HG03558 (cell line): ENCODE measurements at regions not wholly inside any gene's neighbourhood (a gene's known extent, or its start where the extent isn't known, plus 50 kb on each side); places are given as distances from the start of the nearest gene placed in this dataset.
"Not testable (repeated sequence)": the region's sequence is repeated elsewhere in the genome, so short reads cannot be mapped to it uniquely, and the experiment has no call there.

Source experiments
- ATAC-seq: cut with Tn5 transposase; IDR thresholded peaks from one replicate; pipeline ENCODE4 v1.9.1; 2021; ENCODE audit warnings: moderate number of reproducible peaks; ENCODE audit not compliant: unreplicated experiment; ENCODE audit errors: extremely low read depth

DNA sequence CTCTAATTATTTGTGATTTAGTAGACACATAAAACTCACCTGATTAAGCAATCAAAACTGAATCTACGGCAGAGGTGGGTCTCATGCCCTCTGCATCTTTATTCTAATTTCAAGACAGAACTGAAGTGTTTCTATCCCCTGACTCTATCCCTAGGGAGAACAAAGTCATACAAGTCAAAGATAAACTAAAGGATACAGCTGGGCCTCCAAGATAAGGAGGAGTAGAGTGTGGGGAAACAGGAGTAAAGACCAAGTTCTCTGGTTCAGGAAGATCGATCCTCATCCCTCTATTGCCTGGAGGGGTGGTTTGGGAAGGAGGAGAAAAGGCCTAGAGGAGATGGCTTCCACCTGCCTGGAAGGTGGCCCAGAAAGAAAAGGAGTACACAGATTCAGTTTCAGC, 58.7 kb upstream of the BBX start:
- no peak for ATAC-seq

DNA sequence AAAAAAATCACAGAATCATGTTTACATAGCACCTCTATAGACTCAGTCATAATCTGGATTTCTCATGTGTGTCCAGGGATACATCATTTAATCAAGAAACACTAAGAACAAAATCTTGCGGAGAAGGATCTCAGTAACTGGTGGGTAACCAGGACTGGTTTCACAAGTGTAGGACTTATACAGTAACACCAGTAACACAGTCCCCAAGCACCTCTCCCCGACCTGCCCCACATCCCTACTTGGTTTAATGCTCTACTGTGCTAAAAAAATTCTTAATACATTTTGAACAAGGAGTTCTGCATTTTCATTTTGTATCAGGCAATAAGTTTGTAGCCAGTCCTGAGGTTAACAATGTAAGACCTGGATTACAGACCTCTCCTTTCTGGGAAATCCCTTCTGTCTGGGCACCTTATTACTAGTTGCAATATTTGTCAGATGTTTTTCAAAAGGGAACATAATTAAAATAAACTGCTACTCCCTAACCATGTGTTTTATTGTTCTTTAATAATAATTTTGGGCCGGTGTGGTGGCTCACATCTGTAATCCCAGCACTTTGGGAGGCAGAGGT, 57.6 kb upstream of the BBX start:
- ATAC-seq, result no peak

DNA sequence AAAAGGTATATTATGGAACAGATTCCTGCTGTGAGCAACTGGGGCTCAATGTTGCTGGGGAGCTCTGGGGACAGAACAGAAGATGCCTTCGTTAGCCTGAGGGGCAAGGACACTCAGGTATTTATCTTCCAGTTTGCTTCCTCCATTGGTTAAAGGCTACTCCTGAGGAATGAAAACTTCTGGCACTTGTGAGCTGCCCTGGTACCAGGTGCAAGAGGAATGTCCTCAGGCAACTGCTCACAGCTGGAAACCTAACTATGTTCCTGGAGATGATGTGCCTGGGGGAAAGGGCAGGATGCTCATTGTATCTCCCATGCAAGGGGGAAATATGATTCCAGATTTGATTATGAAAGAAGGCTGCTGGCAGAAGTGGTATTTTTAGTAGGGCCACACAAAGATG, 54.0 kb upstream of the BBX start:
- no peak for ATAC-seq

DNA sequence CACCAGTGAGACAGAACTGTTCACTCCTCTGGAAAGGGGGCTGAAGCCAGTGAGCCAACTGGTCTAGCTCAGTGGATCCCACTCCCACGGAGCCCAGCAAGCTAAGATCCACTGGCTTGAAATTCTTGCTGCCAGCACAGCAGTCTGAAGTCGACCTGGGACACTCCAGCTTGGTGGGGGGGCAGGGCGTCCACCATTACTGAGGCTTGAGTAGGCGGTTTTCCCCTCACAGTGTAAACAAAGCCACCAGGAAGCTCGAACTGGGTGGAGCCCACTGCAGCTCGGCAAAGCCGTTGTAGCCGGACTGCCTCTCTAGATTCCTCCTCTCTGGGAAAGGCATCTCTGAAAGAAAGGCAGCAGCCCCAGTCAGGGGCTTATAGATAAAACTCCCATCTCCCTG, 52.3 kb upstream of the BBX start:
- not testable (repeated sequence) for ATAC-seq
